ENCODE measurements at regions not wholly inside any gene's neighbourhood (a gene's known extent, or its start where the extent isn't known, plus 50 kb on each side); places are given as distances from the start of the nearest gene placed in this dataset.
"Not testable (repeated sequence)": the region's sequence is repeated elsewhere in the genome, so short reads cannot be mapped to it uniquely, and the experiment has no call there.

DNA sequence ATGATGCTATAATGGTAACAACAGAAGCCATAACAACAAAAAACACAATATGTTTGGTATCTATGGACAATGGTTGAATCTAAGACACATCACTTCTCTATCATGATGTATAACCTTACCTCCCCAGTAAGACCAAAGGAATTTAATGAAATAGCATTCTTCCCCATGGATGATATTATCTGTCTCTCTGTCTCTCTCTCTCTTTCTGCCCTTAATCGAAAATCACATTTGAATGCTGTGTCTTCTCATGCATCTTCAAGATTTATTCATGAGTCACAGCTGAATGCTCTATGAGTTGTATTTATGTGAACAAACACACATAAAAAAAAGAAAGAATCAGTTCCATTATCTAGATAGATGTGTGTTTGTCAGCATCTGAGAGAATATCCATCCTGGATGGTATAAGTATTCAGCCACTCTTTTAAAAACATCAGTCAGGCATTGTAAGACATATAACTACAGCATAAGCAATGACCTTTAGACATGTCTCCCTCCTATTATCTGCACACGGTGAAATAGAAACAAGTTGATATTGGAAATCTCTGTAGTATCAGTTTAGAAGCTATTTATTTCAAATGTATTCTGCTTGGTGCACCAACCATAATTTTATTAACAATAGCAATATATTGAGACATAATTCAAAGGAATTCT is 433.3 kb downstream of the TOX3 start:
- TF ChIP-seq POLR2AphosphoS5 (IDR thresholded peaks at IDR 0.05), result no peak
- TF ChIP-seq EP300 (IDR thresholded peaks at IDR 0.05), result no peak
- TF ChIP-seq, protein P1, sequence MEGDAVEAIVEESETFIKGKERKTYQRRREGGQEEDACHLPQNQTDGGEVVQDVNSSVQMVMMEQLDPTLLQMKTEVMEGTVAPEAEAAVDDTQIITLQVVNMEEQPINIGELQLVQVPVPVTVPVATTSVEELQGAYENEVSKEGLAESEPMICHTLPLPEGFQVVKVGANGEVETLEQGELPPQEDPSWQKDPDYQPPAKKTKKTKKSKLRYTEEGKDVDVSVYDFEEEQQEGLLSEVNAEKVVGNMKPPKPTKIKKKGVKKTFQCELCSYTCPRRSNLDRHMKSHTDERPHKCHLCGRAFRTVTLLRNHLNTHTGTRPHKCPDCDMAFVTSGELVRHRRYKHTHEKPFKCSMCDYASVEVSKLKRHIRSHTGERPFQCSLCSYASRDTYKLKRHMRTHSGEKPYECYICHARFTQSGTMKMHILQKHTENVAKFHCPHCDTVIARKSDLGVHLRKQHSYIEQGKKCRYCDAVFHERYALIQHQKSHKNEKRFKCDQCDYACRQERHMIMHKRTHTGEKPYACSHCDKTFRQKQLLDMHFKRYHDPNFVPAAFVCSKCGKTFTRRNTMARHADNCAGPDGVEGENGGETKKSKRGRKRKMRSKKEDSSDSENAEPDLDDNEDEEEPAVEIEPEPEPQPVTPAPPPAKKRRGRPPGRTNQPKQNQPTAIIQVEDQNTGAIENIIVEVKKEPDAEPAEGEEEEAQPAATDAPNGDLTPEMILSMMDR (IDR thresholded peaks at IDR 0.05), result no peak
- no peak for TF ChIP-seq POLR2A (IDR thresholded peaks at IDR 0.05; ENCODE audit: low read depth)
- Histone ChIP-seq H3K27ac (replicated peaks in 1 of 4) (no peak overlapping the region), H3K4me1 (no peaks in the 10 kb centered on the region), H3K9me3 (peaks cover 0 to 7% (median 3%) of the 10 kb centered on the region in 4 donors), H3K36me3 (no peaks in the 10 kb centered on the region), H3K27me3 (peaks cover 0 to 3% (median 0%) of the 10 kb centered on the region in 4 donors), H3K4me3 (no peak overlapping the region)
- WGBS, result 74% methylated on average over 2 of the region's 2 CpGs
- intact Hi-C loops (cut with DNase I), result no loop called here
- DNase-seq (ENCODE audit: extremely low spot score), result no peak

DNA sequence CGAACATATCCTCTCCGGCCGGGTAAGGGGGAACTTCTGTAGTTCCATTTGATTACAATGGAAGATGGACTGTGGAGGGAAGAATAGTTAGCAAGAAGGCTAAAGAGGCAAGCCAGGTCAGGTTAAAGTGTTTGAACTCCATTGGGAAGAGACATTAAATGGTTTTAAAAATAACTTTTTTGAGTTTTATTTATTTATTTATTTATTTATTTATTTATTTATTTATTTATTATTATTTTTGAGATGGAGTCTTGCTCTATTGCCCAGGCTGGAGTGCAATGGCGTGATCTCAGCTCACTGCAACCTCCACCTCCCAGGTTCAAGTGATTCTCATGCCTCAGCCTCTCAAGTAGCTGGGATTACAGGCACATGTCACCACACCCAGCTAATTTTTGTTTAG is 441.9 kb downstream of the TOX3 start:
- H3K36me3 ChIP-seq; H3K4me3 ChIP-seq; intact Hi-C loops (cut with DNase I); H3K4me1 ChIP-seq; H3K27ac ChIP-seq (replicated peaks in 1 of 4); H3K9me3 ChIP-seq; H3K27me3 ChIP-seq: not testable (repeated sequence)
- 93% methylated on average over 4 of the region's 4 CpGs for WGBS
- DNase-seq (ENCODE audit: extremely low spot score), result peak; percentile 57

DNA sequence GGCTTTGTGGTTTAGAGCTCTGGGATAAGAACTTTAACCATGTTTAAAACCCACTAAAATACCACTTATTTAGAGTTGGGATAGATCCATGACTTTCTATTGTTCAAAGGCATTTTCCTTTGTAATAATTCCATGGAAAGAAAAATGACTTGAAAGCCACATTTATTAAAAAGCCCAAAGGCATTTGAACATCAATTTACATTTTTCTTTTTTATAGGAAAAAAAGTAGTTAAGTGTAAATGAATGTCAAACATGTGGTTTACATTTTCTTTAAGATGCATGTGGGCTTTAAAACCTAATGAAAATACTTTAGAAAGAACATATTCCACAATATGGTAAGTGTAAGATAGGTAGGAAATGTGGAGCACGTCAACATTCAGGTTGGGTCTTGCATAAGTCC is 443.2 kb downstream of the TOX3 start:
- no peak for DNase-seq (ENCODE audit: extremely low spot score)
- Histone ChIP-seq H3K9me3 (no peaks in the 10 kb centered on the region), H3K36me3 (no peaks in the 10 kb centered on the region), H3K27me3 (no peaks in the 10 kb centered on the region), H3K4me1 (no peaks in the 10 kb centered on the region), H3K4me3 (no peak overlapping the region), H3K27ac (replicated peaks in 1 of 4) (no peak overlapping the region)
- TF ChIP-seq EP300 (IDR thresholded peaks at IDR 0.05), result no peak
- TF ChIP-seq POLR2AphosphoS5 (IDR thresholded peaks at IDR 0.05), result no peak
- TF ChIP-seq POLR2A (IDR thresholded peaks at IDR 0.05; ENCODE audit: low read depth), result no peak
- TF ChIP-seq, protein P1 (IDR thresholded peaks at IDR 0.05), result no peak
- intact Hi-C loops (cut with DNase I), result no loop called here
- 67% methylated on average over 1 of the region's 1 CpG for WGBS

DNA sequence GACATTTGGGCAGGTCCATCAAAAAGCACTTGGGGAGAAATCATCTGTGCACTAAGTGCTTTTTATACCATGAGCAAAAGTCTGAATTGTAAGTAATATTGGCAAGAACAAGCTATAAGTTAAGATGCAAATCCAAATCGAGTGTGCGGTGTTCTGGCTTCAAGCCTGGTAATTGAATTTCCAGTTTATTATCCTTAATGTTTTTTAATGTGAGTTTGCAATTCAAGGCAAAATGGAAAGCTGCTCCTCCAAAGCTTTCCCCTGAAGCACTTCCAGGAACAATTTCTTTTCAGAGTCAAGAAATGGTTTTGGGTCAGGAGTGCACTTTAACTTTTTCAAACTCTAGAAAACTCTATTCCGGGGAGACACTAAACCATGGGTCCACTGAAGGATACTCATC is 445.7 kb downstream of the TOX3 start:
- no peak for DNase-seq (ENCODE audit: extremely low spot score)
- no peaks in the 10 kb centered on the region for H3K4me1 ChIP-seq
- TF ChIP-seq POLR2A (IDR thresholded peaks at IDR 0.05; ENCODE audit: low read depth) (no peak), POLR2AphosphoS5 (IDR thresholded peaks at IDR 0.05) (no peak), EP300 (IDR thresholded peaks at IDR 0.05) (no peak)
- TF ChIP-seq, protein P1 (IDR thresholded peaks at IDR 0.05), result no peak
- H3K36me3 ChIP-seq, result no peaks in the 10 kb centered on the region
- 63% methylated on average over 3 of the region's 3 CpGs for WGBS
- H3K9me3 ChIP-seq, result no peaks in the 10 kb centered on the region
- intact Hi-C loops (cut with DNase I), result no loop called here
- H3K27me3 ChIP-seq, result no peaks in the 10 kb centered on the region
- H3K27ac ChIP-seq (replicated peaks in 1 of 4), result no peak overlapping the region
- no peak overlapping the region for H3K4me3 ChIP-seq

DNA sequence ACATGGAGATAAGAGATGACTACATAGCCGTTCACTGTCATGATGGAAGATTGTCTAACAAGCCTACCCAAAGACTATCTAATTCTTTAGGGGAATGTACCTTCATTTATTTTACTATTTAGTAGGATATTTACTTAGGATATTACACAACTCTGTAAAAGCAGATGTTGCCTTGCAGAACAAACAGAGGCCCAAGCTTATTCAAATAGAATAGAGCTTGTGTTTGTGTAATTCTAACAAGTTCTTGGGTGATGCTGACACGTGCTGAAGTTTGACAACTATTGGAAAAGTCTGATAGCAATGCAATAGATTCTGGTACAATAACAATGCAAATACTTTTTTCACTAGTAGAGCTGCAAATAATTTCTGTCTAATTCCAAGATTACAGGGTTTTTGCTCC is 447.6 kb downstream of the TOX3 start:
- Histone ChIP-seq H3K27me3 (no peaks in the 10 kb centered on the region), H3K36me3 (no peaks in the 10 kb centered on the region), H3K4me1 (no peaks in the 10 kb centered on the region), H3K4me3 (no peak overlapping the region), H3K9me3 (no peaks in the 10 kb centered on the region), H3K27ac (replicated peaks in 1 of 4) (no peak overlapping the region)
- WGBS, result 78% methylated on average over 2 of the region's 2 CpGs
- TF ChIP-seq, protein P1 (IDR thresholded peaks at IDR 0.05), result no peak
- no peak for TF ChIP-seq POLR2A (IDR thresholded peaks at IDR 0.05; ENCODE audit: low read depth)
- TF ChIP-seq EP300 (IDR thresholded peaks at IDR 0.05), result no peak
- TF ChIP-seq POLR2AphosphoS5 (IDR thresholded peaks at IDR 0.05), result no peak
- intact Hi-C loops (cut with DNase I), result no loop called here
- DNase-seq (ENCODE audit: extremely low spot score), result no peak
